ENCODE measurements at regions not wholly inside any gene's neighbourhood (a gene's known extent, or its start where the extent isn't known, plus 50 kb on each side); places are given as distances from the start of the nearest gene placed in this dataset.

DNA sequence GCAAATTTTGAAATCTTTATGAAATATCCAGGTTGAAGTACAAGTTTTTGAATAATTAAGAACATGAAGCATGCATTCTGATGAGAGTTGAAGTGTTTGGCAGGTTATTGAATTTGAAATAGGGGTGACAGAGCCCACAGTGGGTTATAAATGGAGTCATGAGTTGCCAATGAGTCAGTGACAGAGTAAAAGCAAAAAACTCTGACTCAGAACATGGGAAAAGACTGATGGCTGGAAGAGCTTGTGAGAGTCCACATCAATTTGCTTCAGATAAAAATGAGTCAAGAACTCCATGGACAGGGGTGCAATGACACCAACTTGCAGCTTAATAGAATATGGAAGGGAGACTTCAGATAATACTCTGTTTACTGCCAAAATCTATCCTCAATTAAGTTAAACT is 105.3 kb downstream of the SLC6A15 start:
- no peak for DNase-seq

- no peak for DNase-seq
Observed at GRCh38 chr12:84805474-84805858, 107.1 kb downstream of the SLC6A15 start.

GRCh38 chr12:84804691-84805473 is 107.7 kb downstream of the SLC6A15 start:
- no peak for DNase-seq

GRCh38 chr12:84803661-84804060 is 108.9 kb downstream of the SLC6A15 start:
- DNase-seq = no peak

- peak; percentile 62 for DNase-seq
Observed at GRCh38 chr12:84802161-84802560, 110.4 kb downstream of the SLC6A15 start.

GRCh38 chr12:84793558-84794367 is 118.8 kb downstream of the SLC6A15 start:
- DNase-seq = no peak

- DNase-seq = no peak
Observed at GRCh38 chr12:84791444-84791843, 121.2 kb downstream of the SLC6A15 start.

GRCh38 chr12:84789184-84789583 is 123.4 kb downstream of the SLC6A15 start:
- no peak for DNase-seq

- no peak for DNase-seq
Observed at GRCh38 chr12:84787253-84787652, 125.3 kb downstream of the SLC6A15 start.

GRCh38 chr12:84786622-84787021 is 126.0 kb downstream of the SLC6A15 start:
- no peak for DNase-seq

GRCh38 chr12:84785951-84786350 is 126.6 kb downstream of the SLC6A15 start:
- no peak for DNase-seq

DNA sequence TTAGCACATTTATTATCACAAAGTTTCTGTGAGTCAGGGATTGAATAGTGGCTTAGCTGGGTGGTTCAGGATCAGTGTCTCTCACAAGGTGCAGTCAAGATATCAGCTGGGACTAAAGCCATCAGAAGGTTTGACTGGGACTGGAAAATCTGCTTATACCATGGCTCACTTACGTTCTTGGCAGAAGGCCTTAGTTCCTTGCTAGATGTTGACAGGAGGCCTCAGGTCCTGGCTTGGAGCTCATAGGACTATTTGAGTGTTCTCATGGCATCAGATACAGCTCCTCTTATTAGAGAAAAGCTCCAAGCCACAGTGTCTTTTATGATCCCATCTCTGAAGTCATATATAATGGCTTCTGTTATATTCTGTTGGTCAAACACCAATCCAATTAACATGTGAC is 127.3 kb downstream of the SLC6A15 start:
- DNase-seq = no peak

- no peak for DNase-seq
Observed at GRCh38 chr12:84779169-84779568, 133.4 kb downstream of the SLC6A15 start.

GRCh38 chr12:84772281-84772680 is 140.3 kb downstream of the SLC6A15 start:
- no peak for DNase-seq

- DNase-seq = no peak
Observed at GRCh38 chr12:84767079-84767478, 145.5 kb downstream of the SLC6A15 start.

- DNase-seq = no peak
Observed at GRCh38 chr12:84766375-84766774, 146.2 kb downstream of the SLC6A15 start.

- DNase-seq = no peak
Observed at GRCh38 chr12:84764001-84764400, 148.6 kb downstream of the SLC6A15 start.

GRCh38 chr12:84763107-84763506 is 149.5 kb downstream of the SLC6A15 start:
- no peak for DNase-seq

GRCh38 chr12:84760091-84760865 is 152.3 kb downstream of the SLC6A15 start:
- no peak for DNase-seq

DNA sequence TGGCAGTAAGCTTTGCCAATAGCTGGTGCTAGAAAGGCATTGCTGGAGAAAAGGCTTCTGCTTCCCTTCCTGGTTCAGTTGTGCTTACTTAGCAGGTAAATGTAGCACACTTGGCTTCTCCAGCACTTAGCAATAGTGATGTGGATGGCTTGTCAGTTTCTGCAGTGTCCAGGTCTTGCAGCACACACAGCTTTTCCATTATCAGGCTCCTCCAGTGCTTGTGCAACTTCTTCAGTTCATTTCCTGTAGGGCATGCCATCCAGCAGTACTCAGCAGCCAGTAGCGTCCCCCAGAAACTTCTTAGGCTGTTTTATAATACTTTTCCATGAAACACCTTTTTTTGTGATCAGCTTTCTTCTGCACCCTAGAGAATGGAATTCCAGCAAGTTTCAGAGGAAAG is 154.6 kb downstream of the SLC6A15 start:
- no peak for DNase-seq

DNA sequence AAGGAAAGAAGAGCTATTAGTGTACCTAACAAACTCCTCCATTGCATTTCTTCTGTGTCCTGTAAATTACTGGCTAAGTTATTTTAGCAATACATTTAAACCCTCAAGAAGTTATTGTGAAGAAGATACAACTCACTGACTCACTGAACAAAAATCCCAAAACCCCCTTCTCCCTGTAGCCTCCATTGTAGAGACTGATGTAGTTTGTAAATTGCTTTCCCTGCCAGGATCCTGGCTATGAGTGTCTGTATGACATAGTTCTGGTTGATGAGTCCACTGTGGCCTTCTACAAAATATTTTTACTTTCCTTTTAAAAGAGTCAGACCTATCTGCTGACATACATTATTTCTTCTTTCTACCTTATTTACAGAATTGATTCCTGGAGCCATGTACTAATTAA is 155.6 kb downstream of the SLC6A15 start:
- DNase-seq = peak; percentile 24

DNA sequence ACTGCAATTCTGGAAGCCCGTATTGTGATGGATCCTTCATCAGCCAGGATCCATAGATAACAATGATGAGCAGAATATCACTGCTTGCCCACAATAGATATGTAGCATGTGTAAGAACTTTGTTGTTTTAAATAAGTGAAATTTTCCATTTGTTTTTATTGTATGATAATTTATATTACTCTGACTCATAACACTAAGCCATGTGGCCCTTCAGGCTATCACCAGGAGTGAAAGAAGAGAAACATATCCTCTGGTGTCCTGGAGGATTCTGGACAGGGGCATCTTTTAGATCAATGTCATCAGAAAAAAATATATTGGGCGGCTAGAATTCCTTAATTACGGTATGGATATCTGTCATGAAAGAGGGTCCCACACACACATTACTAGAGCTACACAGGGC is 167.5 kb downstream of the SLC6A15 start:
- no peak for DNase-seq

GRCh38 chr12:84741692-84742091 is 170.9 kb downstream of the SLC6A15 start:
- no peak for DNase-seq
